ENCODE measurements at regions not wholly inside any gene's neighbourhood (a gene's known extent, or its start where the extent isn't known, plus 50 kb on each side); places are given as distances from the start of the nearest gene placed in this dataset.

- TF ChIP-seq ZNF529 (tag by site-specific recombination; IDR thresholded peaks at IDR 0.05; ENCODE audit: insufficient replicate concordance) (no peak), ZNF24 (tag by site-specific recombination; IDR thresholded peaks at IDR 0.05) (no peak), MYNN (tag by site-specific recombination; IDR thresholded peaks at IDR 0.05; ENCODE audit: borderline replicate concordance) (no peak), REST (tag by site-specific recombination; IDR thresholded peaks at IDR 0.05) (no peak), KLF9 (tag by site-specific recombination; IDR thresholded peaks at IDR 0.05; ENCODE audit: low read depth) (no peak), ZNF639 (tag by site-specific recombination; IDR thresholded peaks at IDR 0.05) (no peak)
- TF ChIP-seq, protein P1, sequence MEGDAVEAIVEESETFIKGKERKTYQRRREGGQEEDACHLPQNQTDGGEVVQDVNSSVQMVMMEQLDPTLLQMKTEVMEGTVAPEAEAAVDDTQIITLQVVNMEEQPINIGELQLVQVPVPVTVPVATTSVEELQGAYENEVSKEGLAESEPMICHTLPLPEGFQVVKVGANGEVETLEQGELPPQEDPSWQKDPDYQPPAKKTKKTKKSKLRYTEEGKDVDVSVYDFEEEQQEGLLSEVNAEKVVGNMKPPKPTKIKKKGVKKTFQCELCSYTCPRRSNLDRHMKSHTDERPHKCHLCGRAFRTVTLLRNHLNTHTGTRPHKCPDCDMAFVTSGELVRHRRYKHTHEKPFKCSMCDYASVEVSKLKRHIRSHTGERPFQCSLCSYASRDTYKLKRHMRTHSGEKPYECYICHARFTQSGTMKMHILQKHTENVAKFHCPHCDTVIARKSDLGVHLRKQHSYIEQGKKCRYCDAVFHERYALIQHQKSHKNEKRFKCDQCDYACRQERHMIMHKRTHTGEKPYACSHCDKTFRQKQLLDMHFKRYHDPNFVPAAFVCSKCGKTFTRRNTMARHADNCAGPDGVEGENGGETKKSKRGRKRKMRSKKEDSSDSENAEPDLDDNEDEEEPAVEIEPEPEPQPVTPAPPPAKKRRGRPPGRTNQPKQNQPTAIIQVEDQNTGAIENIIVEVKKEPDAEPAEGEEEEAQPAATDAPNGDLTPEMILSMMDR (tag by site-specific recombination; IDR thresholded peaks at IDR 0.05), result no peak
Measured at GRCh38 chr15:87268675-87269074, 987.9 kb downstream of the NTRK3 start.
